CD4-positive, alpha-beta T cell treated with Interleukin-17A for 4 hours (primary cell): ENCODE measurements at regions not wholly inside any gene's neighbourhood (a gene's known extent, or its start where the extent isn't known, plus 50 kb on each side); places are given as distances from the start of the nearest gene placed in this dataset.
"Not testable (repeated sequence)": the region's sequence is repeated elsewhere in the genome, so short reads cannot be mapped to it uniquely, and the experiment has no call there.

Experiments used
- DNase-seq: peaks from one replicate; pipeline ENCODE4 v3.0.0-alpha.2; 2020; ENCODE audit warnings: mixed read lengths

GRCh38 chr14:30227876-30228275 is 300.2 kb upstream of the PRKD1 start:
- no peak for DNase-seq

GRCh38 chr14:30230719-30231118 is 303.1 kb upstream of the PRKD1 start:
- no peak for DNase-seq

- no peak for DNase-seq
These were observed 307.3 kb upstream of the PRKD1 start for GRCh38 chr14:30234966-30235365.

DNA sequence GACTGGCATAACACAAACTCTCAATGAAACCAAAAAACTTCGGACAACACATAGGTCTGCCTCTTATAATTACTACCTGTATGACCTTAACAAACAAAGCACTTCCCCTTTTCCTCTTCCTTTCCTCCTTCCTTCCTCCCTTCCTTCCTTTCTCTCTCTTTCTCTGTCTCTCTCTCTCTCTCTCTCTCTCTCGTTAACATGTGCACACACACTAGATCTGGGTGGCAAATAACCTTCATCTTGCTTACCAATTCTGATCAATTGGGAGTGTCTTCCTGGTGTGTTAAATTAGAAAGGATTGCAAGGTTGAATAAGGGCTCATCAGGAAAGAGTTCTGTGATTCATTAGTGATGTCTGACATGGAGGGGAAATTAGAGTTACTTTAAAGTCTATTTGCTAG is 307.8 kb upstream of the PRKD1 start:
- no peak for DNase-seq

GRCh38 chr14:30238936-30239335 is 311.3 kb upstream of the PRKD1 start:
- DNase-seq, result no peak

- DNase-seq, result no peak
These were observed 312.4 kb upstream of the PRKD1 start for GRCh38 chr14:30240018-30240417.

GRCh38 chr14:30240685-30241084 is 313.0 kb upstream of the PRKD1 start:
- no peak for DNase-seq

DNA sequence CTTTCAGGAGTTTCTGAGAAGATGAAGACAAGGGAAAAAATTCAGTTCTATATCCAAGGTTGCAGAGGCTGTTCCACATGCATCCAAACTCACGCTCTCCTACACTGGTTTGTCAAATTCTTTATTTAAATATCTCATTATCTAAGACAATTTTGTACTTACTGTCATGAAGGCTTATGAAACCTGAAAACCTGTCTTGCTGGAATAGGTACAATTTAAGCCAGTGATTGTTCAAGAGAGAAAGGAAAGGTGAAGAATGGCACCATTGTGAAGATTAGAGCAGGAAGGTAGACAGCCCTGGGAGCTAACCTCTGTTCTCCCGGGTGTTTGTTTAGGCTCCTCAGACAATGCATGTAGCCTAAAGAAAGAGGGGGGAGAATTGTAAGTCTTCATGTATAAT is 315.1 kb upstream of the PRKD1 start:
- no peak for DNase-seq

DNA sequence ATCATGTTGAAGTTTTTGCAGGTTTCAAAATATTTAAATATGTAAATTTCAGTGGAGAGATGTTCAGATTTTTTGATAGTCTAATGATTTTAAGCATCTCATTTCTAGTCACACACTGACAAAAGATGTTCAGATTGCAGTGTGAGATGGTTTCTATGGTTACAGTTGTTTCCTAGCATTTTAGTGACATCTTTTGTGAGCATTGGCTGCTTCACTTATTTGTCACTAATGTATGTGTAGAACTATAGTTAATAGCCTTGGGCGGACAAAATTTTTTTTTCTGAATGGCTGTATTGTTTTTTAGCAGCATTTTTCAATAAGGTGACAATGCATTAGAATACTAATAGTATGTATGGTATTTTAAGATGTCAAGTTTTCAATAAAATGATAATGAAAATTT is 315.6 kb upstream of the PRKD1 start:
- no peak for DNase-seq

- DNase-seq, result no peak
These were observed 315.2 kb upstream of the G2E3 start for GRCh38 chr14:30243805-30244204.

DNA sequence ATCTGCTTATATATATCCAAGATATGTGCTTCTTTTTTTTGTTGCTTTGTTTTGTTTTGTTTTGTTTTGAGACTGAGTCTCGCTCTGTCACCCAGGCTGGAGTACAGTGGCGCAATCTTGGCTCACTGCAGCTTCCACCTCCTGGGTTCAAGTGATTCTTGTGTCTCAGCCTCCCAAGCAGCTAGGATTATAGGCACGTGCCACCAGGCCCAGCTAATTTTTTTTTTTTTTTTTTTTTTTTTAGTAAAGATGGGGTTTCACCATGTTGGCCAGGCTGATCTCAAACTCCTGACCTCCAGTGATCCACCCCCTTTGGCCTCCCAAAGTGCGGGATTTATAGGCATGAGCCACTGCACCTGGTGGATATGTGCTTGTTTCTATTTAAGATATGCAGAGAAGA is 314.6 kb upstream of the G2E3 start:
- not testable (repeated sequence) for DNase-seq

GRCh38 chr14:30251017-30251416 is 307.9 kb upstream of the G2E3 start:
- no peak for DNase-seq

- DNase-seq, result no peak
These were observed 307.3 kb upstream of the G2E3 start for GRCh38 chr14:30251557-30252100.

DNA sequence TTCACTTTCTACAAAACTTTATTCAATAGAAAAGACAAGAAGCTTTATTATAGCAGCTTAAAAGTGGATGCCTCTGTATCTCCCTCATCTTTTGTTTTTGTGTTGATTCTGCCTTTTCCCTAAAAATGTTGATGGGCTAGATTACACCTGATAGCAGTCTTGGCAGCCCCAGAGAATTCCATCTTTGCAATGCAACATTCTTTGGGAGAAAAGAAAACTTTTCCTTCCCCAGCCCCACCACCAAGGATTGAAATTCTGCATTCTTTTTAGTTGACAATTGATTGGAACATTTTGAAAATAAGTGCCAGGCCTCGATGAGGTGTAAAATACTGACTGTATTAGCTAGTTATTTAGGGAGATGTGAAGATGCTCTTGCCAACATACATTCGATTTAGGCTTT is 306.8 kb upstream of the G2E3 start:
- no peak for DNase-seq

DNA sequence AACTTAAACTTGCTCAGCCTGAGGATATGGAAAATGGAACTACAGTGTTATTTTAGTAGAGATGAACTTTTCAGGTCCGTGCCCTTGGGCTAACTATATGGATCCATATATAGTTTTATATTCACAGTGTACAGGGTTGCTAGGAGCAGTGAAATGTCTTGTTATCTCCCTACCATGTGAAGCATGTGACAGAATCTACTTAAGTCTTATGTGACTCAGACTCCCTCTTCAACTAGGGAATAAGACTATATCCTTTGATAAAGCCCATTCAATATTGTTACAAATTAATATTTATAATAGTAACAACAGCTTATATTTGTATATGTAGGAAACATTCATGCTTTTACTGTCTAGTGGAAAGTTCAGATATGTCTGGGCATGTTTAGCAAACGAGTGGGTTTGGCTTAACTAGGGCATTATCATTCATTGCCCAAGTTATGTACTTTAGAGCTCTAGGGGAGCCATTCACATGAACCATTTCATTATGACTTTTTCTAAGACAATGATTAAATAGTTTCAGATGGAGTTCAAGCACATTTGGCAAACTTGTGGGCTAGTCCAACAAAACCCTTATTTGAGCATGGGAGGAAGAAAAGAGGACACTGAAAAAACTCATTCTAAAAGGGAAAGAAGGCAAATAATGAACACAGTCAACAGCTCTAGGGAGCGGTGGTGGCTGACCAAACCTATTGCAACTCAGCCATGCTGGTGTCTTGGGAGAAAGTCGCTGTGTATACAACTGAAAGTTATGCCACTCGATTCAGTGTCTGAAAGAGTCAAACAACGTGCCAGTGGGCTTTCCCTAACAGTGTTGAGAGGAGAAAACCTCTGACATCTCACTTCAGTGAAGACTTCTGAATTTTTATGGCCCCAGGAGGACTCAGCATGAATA is 305.9 kb upstream of the G2E3 start:
- no peak for DNase-seq

DNA sequence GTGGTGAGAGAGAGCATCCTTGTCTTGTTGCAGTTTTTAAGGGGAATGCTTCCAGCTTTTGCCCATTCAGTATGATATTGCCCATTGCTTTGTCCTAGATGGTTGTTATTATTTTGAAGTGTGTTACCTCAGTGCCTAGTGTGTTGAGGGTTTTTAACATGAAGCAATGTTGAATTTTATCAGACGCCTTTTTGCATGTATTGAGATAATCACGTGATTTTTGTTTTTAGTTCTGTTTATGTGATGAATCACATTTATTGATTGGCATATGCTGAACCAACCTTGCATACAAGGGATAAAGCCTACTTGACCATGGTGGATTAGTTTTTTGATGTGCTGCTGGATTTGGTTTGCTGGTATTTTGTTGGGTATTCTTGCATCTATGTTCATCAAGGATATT is 302.3 kb upstream of the G2E3 start:
- DNase-seq, result no peak

DNA sequence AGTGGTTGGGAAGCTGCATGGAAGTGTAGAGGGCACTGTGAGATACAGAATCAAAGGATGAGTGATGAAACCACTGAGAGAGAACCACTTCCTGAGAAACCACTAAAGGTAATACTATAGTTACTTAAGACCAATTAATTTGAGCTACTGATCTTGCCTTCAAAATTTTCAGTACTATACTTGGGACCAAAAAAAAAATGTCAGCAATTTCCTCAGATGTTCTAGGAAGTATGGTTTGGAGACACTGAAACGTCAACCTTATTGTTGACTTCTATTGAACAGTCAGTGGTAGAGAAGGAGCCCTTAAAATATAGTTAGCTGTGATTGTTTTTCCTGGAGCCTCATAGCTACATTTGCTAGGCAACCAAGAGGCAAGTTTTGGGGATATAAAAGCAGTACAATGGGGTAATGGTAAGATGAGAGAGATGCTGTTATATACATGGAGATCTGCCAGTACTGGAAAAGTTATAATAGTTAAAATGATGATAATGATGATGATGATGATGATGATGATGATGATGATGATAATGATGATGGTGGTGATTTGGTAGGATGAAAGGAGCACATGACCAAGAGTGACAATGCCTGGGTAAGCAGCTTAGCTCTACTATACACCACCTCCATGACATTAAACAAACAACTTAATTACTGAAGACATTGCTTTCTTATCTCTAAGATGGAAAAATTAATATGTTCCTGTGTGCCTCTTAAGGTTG is 300.9 kb upstream of the G2E3 start:
- DNase-seq, result no peak

DNA sequence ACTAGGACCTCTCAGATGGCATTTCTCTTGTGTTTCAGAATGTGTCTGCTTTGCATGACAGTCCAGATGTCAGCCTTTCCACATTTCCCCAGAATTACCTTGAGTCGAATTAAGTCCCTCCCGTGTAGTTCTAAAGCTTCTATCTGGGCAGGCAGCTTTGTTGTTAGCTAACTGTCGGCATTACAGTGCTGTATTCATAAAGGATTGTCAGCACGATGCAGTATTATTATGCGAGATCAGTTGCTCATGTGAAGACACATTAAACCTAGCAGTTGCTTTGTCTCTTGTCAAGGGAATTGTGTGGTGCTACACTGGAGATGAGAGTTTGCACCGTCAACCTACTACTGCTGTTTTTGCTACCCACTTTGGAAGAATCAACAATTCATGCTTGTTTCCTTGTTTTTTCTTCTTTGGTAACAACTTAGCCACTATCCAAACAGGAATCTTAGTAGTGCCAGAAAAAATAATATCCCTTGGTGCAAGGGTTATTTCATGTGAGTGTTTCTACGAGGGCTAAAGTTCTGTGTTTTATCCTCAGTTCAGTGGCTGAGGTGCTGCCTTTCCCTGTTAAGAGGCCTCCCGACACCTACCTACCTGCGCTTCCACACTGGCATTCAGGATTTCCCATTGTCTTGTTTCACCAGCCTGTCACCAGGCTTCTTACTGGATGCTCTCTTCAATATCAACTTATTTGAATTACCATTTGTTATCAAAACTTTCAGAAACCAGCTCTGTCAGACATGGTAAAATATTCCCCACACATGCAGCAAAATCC is 297.9 kb upstream of the G2E3 start:
- no peak for DNase-seq

DNA sequence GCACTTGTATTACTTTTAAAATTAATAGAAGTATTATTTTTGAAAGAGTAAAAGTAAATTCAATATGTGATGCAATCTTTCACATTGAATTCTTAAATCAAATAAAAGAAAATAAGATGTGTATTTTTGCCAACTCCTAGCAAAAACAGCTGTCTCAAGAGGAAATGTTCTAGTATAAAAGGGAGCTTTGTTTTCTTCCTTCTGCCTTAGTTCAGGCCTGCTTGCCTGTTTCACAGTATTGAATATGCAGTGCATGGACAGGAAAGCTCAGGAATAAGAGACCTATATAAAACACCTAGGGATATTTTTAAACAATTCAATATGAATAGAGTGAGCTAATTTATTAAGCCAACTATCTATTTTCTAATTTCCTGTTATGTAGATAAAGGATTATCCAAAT is 294.8 kb upstream of the G2E3 start:
- no peak for DNase-seq

DNA sequence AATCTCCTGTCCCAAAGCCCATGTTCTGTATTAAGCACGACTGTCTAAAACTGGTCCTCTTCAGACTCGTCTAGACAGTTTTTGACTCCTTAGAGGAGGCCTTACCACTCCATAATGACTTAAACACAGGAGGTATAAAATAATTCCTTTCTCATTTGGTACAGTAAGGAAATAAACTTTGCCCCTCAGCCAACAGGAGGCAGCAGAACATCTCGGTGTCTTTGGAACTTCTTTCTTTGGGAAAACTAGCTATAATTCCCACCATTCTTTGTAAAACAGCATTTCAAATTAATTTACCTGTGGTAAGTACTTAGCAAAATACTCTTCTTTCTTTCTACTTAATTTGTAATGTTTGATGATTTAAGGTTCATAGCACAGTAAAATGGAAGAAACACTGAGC is 292.7 kb upstream of the G2E3 start:
- no peak for DNase-seq

DNA sequence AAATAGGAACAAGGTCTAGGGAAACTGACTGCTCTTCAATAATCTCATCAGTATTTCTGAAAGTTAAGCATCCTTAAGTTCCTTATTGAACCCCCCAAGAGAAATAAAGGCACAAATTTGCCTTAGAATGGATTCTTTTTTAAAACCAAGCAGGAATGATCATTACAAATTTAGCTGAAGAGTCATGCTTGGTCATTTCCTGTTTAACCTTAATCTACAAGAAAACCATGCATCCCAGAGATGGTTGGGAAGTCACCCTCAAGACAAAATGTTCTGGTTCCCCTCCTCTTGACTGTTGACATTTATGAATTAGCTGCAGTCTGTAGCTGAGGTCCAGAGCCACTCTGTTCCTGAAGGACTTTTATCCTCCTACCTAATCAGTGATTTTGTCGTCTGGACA is 291.8 kb upstream of the G2E3 start:
- no peak for DNase-seq

DNA sequence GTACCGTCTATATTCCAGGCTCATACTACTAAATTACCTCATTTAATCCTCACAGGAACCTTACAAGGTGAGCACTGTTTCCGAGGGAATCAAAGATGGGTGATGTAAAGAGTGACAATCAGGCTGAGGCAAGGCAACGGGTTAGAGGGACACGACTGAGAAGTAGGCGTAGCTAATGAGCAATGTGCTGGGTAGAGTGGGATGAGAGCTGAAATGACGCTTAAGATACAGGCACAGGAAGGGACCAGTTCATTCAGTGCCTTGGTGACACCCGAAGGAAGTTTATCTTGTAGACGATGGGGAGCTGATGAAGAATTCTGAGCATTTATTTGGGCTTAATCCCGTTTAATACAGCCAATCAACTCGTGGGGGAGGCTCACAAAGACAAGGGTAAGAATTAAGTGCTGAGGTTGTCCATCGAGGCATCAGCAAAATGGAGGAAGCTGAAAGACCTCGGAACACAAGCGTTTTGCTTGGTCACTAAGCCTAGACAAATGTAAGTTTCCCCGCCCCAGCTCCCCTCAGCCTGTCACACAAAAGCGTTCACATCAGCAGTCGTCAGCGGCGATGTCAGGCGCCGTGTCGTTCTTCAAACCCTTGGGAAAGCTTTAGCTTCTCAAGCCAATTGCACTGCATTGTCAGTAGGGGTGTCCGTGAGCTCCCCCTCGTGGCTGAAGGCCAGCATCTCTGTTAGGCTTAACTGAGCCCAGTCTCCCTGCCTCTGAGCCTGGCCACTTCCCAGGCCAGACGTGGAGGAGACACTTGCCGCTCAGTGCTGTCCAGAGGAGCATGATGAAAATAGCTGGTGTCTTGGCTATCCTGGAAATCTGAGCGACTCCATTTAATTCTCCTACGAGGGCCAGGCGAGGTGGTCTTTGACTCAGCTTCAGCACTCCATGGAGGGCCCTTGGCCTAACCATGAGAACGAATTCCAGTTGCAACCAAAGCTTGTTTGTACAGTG is 288.5 kb upstream of the G2E3 start:
- peak; percentile 46 for DNase-seq
